ENCODE measurements at regions not wholly inside any gene's neighbourhood (a gene's known extent, or its start where the extent isn't known, plus 50 kb on each side); places are given as distances from the start of the nearest gene placed in this dataset.

- TF ChIP-seq ZNF132 (tag by site-specific recombination; IDR thresholded peaks at IDR 0.05; ENCODE audit: borderline replicate concordance) = no peak
- TF ChIP-seq, protein P1, sequence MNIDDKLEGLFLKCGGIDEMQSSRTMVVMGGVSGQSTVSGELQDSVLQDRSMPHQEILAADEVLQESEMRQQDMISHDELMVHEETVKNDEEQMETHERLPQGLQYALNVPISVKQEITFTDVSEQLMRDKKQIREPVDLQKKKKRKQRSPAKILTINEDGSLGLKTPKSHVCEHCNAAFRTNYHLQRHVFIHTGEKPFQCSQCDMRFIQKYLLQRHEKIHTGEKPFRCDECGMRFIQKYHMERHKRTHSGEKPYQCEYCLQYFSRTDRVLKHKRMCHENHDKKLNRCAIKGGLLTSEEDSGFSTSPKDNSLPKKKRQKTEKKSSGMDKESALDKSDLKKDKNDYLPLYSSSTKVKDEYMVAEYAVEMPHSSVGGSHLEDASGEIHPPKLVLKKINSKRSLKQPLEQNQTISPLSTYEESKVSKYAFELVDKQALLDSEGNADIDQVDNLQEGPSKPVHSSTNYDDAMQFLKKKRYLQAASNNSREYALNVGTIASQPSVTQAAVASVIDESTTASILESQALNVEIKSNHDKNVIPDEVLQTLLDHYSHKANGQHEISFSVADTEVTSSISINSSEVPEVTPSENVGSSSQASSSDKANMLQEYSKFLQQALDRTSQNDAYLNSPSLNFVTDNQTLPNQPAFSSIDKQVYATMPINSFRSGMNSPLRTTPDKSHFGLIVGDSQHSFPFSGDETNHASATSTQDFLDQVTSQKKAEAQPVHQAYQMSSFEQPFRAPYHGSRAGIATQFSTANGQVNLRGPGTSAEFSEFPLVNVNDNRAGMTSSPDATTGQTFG (tag by site-specific recombination; IDR thresholded peaks at IDR 0.05; ENCODE audit: borderline replicate concordance) = no peak
- no peak for TF ChIP-seq HOXC10 (CRISPR knock-in tag; IDR thresholded peaks at IDR 0.05)
- no peak for TF ChIP-seq ZNF654 (tag by site-specific recombination; IDR thresholded peaks at IDR 0.05; ENCODE audit: low read depth)
Observed at GRCh38 chr2:15746703-15747550, 155.3 kb downstream of the DDX1 start (continued).

DNA sequence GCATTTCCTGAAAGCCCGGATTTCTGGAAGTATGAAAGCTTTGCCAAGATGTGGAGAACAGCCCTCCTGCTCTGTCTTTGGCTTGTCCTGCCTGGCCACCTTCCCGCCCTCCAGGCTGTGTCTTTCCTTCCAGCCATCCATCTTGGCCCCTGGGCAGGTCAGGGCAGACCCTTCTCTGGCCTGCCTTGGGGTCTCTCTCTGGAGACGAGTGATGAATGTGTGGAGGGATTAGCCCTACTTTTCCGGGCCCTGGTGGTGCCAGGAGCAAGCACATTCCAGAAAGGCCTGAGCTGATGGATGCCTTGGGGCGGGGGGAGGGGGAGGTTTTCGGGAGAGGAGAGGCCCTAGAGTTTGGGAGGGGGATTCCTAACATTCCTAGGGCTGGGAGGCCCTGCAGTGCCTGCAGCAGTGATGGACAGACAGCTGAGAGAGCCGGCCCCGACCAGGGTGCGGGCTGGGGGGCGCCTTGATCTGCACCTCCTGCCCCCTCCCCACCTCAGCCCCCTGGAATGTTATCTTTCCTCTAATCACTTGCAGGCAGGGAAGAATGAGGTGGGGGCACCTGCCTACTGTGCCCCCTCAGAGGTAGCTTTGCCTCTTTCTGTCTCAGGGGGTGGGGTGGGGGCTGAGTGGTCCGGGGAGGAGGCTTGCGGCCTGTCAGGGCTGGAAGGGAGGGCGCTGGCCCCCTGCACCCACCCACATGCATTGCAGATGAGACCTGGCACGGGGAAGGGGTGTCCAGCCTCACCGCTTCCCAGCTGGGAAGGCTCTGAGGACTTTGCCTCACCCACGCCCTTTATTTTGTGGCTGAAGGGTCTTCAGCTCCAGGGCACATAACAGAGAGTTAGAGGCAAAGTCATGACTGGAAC, 156.2 kb downstream of the DDX1 start:
- no peak overlapping the region for H3K27ac ChIP-seq (ENCODE audit: extremely low read depth, low read depth, low read length)
- POLR2A ChIA-PET = no interaction called here
- no peak overlapping the region for H3K4me3 ChIP-seq (ENCODE audit: low read depth, low read length)
- H3K36me3 ChIP-seq (ENCODE audit: control insufficient read depth in 2 of 2, insufficient read depth in 1 of 2, low read length in 2 of 2) = no peaks in the 10 kb centered on the region
- H3K4me1 ChIP-seq (ENCODE audit: control insufficient read depth, insufficient read depth, low read length) = no peaks in the 10 kb centered on the region
- H3K9me3 ChIP-seq (ENCODE audit: control insufficient read depth, insufficient read depth, low read depth, low read length) = no peaks in the 10 kb centered on the region
- CTCF ChIA-PET = interaction anchor here (0.5 to 2.1 kb wide), 12 partner anchors 8 to 109 kb away, joined by 3 to 15 read pairs (median 4); no protein-coding TSS in a partner anchor
- TF ChIP-seq ZNF837 (tag by site-specific recombination; IDR thresholded peaks at IDR 0.05) (no peak), ZBTB7A (tag by site-specific recombination; IDR thresholded peaks at IDR 0.05; ENCODE audit: low read depth) (no peak), YY1 (tag by site-specific recombination; IDR thresholded peaks at IDR 0.05) (no peak), ZNF121 (tag by site-specific recombination; IDR thresholded peaks at IDR 0.05) (no peak), ZNF76 (tag by site-specific recombination; IDR thresholded peaks at IDR 0.05; ENCODE audit: borderline replicate concordance, low read depth) (no peak), ZNF626 (tag by site-specific recombination; IDR thresholded peaks at IDR 0.05) (no peak), ZNF544 (tag by site-specific recombination; IDR thresholded peaks at IDR 0.05) (no peak), ZNF473 (tag by site-specific recombination; IDR thresholded peaks at IDR 0.05) (no peak), ZNF571 (tag by site-specific recombination; IDR thresholded peaks at IDR 0.05) (no peak), ZFP41 (tag by site-specific recombination; IDR thresholded peaks at IDR 0.05; ENCODE audit: borderline replicate concordance) (no peak), GLIS1 (tag by site-specific recombination; IDR thresholded peaks at IDR 0.05) (no peak), ZNF398 (tag by site-specific recombination; IDR thresholded peaks at IDR 0.05) (no peak), YY2 (tag by site-specific recombination; IDR thresholded peaks at IDR 0.05) (no peak), ZNF24 (tag by site-specific recombination; IDR thresholded peaks at IDR 0.05) (no peak), ZNF311 (tag by site-specific recombination; IDR thresholded peaks at IDR 0.05; ENCODE audit: borderline replicate concordance) (no peak), SP3 (tag by site-specific recombination; IDR thresholded peaks at IDR 0.05) (no peak), GLI2 (tag by site-specific recombination; IDR thresholded peaks at IDR 0.05; ENCODE audit: borderline replicate concordance, low read depth) (no peak), ZNF335 (tag by site-specific recombination; conservative IDR thresholded peaks at IDR 0.05) (no peak), ZNF776 (tag by site-specific recombination; IDR thresholded peaks at IDR 0.05; ENCODE audit: borderline replicate concordance) (no peak)
- TF ChIP-seq, protein P2, sequence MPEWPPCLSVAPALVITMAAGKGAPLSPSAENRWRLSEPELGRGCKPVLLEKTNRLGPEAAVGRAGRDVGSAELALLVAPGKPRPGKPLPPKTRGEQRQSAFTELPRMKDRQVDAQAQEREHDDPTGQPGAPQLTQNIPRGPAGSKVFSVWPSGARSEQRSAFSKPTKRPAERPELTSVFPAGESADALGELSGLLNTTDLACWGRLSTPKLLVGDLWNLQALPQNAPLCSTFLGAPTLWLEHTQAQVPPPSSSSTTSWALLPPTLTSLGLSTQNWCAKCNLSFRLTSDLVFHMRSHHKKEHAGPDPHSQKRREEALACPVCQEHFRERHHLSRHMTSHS (tag by site-specific recombination; IDR thresholded peaks at IDR 0.05) = no peak
